Right ventricle myocardium superior (tissue), 1 donor: ENCODE measurements at regions not wholly inside any gene's neighbourhood (a gene's known extent, or its start where the extent isn't known, plus 50 kb on each side); places are given as distances from the start of the nearest gene placed in this dataset.

Experiments
- ATAC-seq: fragments of 200-7000 bp; cut with Tn5 transposase; one replicate; pipeline ENCODE4 v1.9.1; 2020; ENCODE audit warnings: mild to moderate bottlenecking; ENCODE audit not compliant: poor library complexity
- DNase-seq: peaks from one replicate; pipeline ENCODE4 v3.0.0-alpha.2; 2020
- intact Hi-C: fragments of 100-400 bp; cut with DNase I; formaldehyde crosslinking; loops from one replicate; pipeline ENCODE4 v1.11.2; 2022
- donor health status: DM: no; HTN: yes; CAD: no; lungs with severe emphysema.

GRCh38 chr13:81682081-81682630, 1341.2 kb upstream of the SPRY2 start:
- no peak for ATAC-seq
- intact Hi-C loops, result no loop called here

GRCh38 chr13:81677857-81678256, 1336.9 kb upstream of the SPRY2 start:
- no peak for ATAC-seq
- no peak for DNase-seq
- intact Hi-C loops, result no loop called here

More at GRCh38 chr13:81682081-81682630, 1341.2 kb upstream of the SPRY2 start:
- no peak for DNase-seq

GRCh38 chr13:81676008-81676407, 1335.1 kb upstream of the SPRY2 start:
- no peak for ATAC-seq
- intact Hi-C loops, result no loop called here
- no peak for DNase-seq

GRCh38 chr13:81671064-81671463, 1330.1 kb upstream of the SPRY2 start:
- DNase-seq (no peak), ATAC-seq (no peak)
- intact Hi-C loops, result no loop called here

GRCh38 chr13:81670048-81670447, 1329.1 kb upstream of the SPRY2 start:
- ATAC-seq (no peak), DNase-seq (no peak)
- intact Hi-C loops, result no loop called here

GRCh38 chr13:81664872-81665271, 1323.9 kb upstream of the SPRY2 start:
- intact Hi-C loops, result no loop called here
- ATAC-seq (no peak), DNase-seq (no peak)

GRCh38 chr13:81659984-81660383, 1319.1 kb upstream of the SPRY2 start:
- intact Hi-C loops, result no loop called here
- no peak for ATAC-seq
- no peak for DNase-seq

GRCh38 chr13:81658598-81659370, 1317.9 kb upstream of the SPRY2 start:
- no peak for DNase-seq
- intact Hi-C loops, result no loop called here
- ATAC-seq, result no peak

- intact Hi-C loops, result no loop called here
- DNase-seq, result no peak
- no peak for ATAC-seq
These were observed 1299.2 kb upstream of the SPRY2 start for GRCh38 chr13:81639984-81640582.

GRCh38 chr13:81637457-81637856, 1296.5 kb upstream of the SPRY2 start:
- ATAC-seq (no peak), DNase-seq (no peak)
- intact Hi-C loops, result no loop called here

GRCh38 chr13:81636120-81636519, 1295.2 kb upstream of the SPRY2 start:
- ATAC-seq, result no peak
- DNase-seq, result no peak
- intact Hi-C loops, result no loop called here

GRCh38 chr13:81615031-81615430, 1274.1 kb upstream of the SPRY2 start:
- DNase-seq (no peak), ATAC-seq (no peak)
- intact Hi-C loops, result no loop called here

- intact Hi-C loops, result no loop called here
- no peak for ATAC-seq
- no peak for DNase-seq
These were observed 1269.7 kb upstream of the SPRY2 start for GRCh38 chr13:81610644-81611043.

GRCh38 chr13:81609335-81609734, 1268.4 kb upstream of the SPRY2 start:
- intact Hi-C loops, result no loop called here
- DNase-seq, result no peak
- ATAC-seq, result no peak

GRCh38 chr13:81606074-81606473, 1265.1 kb upstream of the SPRY2 start:
- DNase-seq, result no peak
- intact Hi-C loops, result no loop called here
- no peak for ATAC-seq

GRCh38 chr13:81602241-81602640, 1261.3 kb upstream of the SPRY2 start:
- DNase-seq, result no peak
- no peak for ATAC-seq
- intact Hi-C loops, result no loop called here

GRCh38 chr13:81597101-81597500, 1256.2 kb upstream of the SPRY2 start:
- DNase-seq, result no peak

GRCh38 chr13:81596224-81596753, 1255.4 kb upstream of the SPRY2 start:
- no peak for DNase-seq
- ATAC-seq, result no peak
- intact Hi-C loops, result no loop called here

More at GRCh38 chr13:81597101-81597500, 1256.2 kb upstream of the SPRY2 start:
- no peak for ATAC-seq
- intact Hi-C loops, result no loop called here

- DNase-seq (no peak), ATAC-seq (no peak)
- intact Hi-C loops, result no loop called here
These were observed 1250.7 kb upstream of the SPRY2 start for GRCh38 chr13:81591528-81592220.
